Epidermal melanocyte (primary cell): ENCODE measurements at regions not wholly inside any gene's neighbourhood (a gene's known extent, or its start where the extent isn't known, plus 50 kb on each side); places are given as distances from the start of the nearest gene placed in this dataset.
"Not testable (repeated sequence)": the region's sequence is repeated elsewhere in the genome, so short reads cannot be mapped to it uniquely, and the experiment has no call there.

Experiments
- DNase-seq: peaks from one replicate; pipeline ENCODE4 v3.0.0; 2011; ENCODE audit warnings: low spot score; ENCODE audit not compliant: insufficient read length

DNA sequence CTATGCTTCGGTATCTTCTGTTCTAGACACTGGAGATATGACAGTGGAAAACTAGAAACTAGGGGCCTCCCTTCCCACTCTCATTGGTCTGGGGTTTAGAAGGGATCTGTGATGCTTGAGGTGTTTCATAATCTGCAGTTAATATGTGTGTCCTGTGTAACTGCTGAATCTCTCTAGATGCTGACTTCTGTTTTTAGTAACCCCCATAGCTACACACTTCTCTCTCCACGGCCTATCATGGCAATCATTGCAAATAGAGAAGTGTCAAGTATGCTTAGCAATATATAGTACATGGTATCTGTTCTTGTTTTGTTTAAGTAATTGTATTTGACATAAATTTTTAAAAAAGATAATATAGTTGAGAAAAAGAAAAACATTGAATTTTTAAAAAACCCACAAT lies 394.6 kb upstream of the MMS22L start:
- DNase-seq = no peak

DNA sequence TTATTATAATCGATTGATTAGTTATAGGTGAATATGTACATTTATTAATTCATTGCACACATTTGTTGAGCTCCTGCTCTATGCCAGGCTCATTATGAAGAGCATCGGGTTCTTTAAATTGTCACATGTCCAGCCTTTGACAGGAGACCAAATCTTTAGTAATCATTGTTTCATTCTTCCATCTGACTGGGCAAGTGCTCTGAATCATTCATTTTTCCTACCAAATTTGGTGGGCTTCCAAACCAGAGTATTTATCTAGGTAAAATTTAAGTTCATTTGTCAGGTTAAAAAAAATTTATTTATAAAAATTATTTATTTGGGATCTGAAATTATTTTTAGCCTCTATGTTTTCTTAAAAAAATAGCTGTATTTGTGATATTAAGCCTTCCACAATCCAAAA lies 404.9 kb upstream of the MMS22L start:
- DNase-seq = no peak

DNA sequence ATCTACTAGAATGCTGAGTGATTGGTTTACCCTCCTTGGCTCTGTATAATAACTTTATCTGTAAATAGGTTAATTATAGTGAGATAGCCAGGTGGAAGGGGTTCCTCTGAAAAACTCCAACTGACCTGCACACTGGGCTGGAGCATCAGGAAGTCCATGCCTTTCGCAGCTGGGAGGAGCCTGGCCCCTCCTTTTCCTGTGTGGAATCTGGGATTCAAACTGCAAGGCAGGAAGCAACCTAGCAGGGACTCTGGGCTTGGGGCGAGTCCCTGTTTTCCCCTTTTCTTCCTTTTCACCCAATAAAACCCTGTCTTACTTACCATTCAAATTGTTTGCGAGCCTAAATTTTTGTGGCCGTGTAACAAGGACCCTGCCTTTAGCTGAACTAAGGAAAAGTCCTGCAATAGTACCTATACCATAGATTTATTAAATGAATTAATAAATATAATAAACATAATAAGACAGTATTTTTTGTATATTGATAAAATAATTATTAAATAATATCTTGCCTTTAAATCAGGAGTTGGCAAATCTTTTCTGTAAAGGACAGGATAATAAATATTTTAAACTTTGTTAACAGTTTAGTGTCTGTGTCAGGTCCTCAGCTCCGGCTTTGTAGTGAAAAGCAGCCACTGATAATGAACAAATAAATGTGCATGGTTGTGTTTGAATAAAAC lies 406.2 kb upstream of the MMS22L start:
- no peak for DNase-seq

DNA sequence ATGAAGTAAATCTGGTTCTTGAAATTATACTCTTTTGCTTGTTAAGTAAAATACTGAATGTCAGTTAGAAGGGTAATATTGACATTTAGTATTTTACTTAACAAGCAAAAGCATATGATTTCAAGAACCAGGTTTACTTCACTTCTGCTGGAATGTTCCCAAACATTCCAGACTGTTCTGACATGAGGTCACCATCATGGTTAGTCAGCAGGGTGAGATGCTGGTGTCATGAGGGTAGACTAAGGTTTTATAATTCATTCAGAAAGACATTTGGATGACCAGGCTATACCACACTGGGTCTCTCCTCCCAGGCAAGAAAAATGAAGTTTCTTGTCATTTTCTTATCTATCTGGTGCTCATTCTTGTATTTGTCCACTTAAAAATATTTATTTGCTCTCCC lies 414.4 kb upstream of the MMS22L start:
- DNase-seq = no peak

DNA sequence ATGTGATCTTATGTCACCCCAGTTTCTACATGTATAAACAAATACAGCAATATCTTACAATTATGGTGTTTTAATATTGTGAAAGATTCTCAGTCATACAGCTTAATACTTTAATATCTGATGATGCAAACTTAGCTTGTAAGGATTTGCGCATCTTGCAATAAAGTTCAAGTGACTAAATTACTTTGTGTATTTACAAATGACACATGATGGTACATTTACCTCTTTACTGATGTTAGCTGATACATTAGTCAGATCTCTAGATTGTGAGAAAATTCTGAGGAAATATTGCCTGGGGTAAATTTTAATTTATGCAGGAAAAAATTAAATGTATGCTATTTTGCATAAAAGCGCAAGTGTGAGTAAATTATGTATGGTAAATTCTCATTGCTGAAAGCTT lies 418.8 kb upstream of the MMS22L start:
- DNase-seq = no peak

DNA sequence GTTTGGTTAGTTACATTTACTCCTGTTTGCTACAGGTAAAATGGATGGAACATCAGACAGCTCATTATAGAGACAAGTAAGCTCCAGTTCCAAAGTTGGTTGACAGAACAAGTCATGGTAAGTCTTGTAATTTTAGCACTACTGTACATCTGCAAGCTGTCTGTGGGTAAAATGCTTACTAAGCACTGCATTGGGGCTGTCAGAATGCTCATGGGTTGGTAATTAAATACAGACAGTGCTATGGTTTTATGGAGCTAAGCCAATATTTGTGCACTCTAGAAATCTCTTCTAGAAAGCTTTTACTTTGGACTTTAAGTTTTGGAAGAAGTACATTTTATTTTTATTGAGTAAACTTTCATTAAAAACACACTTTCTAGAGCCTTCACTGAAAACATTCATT lies 419.2 kb upstream of the MMS22L start:
- no peak for DNase-seq

DNA sequence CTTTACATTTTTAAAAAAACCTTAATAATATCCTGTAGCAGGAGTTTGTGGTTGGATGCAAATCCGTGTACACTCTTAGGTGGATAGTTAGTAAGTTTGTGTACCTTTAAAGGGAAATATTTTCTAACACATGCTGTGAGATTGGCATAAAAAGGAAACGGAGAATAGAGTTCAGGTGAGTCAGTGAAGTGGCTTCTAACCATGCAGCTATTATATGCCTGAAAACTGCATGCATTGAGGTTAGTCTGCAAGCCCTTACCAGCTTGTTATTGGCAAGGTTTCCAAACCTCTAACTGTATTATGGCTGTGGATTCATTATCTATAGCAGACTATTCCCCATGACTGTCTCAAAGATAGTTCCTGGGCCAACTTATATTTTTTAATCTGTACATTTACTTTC lies 420.6 kb upstream of the MMS22L start:
- no peak for DNase-seq

DNA sequence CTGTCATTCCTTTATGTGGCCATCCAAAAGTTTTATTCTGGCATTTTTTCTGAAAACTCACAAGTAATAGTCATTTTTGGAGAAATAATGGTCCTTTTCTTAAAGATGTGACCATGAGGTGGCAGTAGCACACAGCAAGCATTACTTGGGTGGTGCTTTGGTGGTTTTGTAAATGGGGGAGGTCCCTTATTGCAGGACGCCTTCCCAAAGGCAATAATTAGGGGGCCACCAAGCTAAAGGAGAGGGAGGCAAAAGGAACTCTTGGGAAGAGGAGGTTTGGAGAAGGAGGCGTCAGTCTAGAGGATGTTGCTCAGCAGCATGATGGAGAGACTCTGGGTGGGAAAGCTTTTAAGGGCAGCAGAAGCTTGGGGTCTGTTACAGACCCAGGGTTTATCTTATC lies 422.6 kb upstream of the MMS22L start:
- DNase-seq = no peak

DNA sequence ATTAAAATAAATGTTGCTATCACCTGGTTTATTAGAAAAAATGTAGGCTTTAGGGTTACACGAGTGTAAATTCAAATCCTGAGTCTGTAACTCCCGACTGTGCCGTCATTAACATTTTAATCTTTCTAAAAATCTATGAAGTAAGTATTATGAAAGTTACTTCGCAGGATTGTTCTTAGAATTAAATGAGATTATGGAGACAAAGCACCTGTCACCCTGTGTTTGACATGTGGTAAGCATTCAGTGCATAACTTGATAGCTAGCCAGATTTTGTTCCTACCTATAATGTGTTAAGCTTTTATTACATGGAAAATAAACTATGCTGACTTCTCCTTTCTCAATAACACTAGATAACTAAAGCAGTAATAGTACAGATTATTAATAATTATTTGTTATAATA lies 429.7 kb upstream of the MMS22L start:
- DNase-seq = no peak

DNA sequence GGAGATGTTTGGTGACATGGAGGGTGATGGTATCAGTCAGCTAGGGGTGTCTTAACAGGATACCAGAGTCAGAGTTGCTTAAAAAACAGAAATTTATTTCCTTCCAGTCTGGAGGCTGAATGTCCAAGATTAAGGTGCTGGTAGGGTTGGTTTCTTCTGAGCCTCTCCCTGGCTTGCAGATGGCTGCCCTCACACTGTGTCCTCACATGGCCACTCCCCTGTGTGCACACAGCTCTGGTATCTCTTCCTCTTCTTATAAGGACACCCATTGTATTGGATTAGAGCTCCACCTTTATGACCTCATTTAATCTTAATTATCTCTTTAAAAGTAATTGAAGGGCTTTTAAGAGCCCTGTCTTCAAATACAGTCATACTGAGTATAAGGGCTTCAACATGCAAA lies 431.8 kb upstream of the MMS22L start:
- no peak for DNase-seq

DNA sequence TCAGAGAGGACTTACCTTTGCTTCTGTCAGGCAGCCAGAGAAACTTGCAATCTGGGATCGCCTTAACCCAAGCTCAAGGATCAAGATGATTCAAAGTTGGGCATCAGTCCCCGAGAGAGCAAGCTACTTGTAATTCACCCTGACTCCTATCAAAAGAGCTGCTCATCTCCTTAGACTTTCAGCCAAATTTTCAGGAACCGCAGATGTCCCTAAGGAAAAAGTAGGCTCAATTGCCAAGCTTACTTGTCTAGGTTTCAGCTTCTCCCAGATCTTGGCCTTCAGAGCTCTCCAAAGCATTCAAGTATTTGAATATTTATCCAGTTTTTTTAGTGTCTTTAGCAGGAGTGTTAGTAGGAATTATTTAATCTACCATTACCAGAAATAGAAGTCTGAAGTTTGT lies 434.1 kb upstream of the MMS22L start:
- DNase-seq = no peak

DNA sequence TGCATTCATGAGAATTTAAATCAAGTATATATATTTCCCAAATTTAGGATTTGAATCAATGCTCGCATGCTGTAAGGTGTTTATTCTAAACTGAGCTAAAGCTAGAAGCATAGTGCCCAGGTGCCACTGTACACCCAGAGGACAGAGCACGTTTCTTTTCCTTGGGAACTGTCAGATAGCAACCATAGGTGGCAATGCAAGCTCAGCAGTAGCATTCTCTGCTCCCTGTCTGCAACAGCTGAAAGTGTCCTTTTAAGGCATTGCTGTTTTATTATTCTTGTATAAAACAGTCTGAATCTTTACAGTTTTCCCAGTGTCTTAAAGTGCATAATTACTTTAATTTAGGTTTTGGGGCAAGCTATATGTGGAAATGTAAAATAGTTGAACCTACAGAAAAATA lies 443.4 kb upstream of the MMS22L start:
- no peak for DNase-seq

DNA sequence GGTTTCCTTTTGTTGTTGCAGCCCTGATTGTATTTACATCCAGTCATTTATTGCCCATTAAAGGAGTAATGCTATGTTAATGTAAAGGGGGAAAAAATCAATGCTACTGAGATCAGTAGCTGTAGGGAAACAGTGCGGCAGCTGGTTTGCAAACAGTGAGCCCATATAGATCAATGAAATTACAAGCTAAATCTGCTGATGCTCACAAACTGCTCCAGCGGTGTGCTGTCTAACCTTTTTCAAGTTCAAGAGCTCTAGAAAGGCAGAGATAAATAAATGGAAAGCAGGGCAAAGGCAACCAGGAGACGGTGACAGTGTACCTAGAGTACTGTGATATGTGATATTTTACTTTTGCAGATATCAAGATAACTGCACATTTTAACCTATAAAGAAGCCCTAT lies 449.0 kb upstream of the MMS22L start:
- DNase-seq = no peak

DNA sequence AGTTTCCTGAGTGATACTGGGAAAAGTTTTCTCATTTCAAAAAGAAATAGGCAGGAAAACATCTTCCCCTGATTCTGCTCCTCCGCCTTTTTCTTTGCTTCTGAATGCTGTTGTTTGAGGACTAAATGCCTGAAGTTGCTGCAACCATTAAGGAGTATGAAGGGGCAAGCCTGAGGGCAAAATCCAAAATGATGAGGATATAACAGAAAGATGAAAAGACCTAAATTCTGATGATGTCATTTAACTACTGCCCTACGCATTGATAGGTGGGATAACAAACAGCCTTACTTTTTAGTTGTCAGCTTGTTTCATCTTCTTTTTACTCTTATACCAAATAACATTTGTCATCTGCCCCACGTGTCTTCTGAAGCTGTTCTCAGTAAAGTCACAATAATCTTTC lies 474.6 kb upstream of the MMS22L start:
- DNase-seq = no peak

DNA sequence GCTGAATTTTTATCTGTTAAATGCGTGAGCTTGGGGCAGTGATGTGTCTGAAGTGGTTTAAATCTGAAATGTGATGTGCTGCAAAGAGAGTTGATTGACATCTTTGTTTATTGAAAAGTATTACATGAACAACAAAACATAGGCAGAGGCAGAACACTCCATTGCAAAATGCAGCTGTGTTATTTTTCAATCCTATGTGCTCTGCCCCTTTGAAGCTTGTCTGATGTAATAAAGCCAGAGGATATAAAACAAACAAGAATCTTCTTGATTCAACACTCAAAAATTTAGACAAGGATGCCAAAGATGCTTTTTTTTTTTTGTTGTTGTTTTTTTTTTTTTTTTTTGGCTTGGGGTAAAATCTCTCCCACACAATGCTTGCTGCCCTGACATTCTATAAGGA lies 482.4 kb upstream of the MMS22L start:
- DNase-seq = no peak

DNA sequence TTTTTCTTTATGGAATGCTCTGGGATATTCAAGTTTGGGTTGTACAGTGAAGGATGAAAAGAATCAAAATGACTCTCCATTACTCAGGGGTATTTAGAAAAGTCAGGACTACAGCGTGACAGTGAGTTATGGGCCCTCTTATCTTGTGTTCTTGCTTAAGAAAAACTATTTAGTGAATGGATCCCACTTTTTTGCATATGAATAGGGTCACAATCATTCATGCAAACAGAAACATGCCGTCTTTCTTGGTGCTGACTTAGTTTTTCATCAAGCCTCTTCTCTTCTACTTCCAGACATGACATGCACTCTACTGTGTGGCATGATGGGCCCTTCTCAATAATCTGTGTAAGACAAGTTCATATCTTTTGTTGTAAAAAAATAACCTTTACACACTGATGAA lies 488.4 kb upstream of the MMS22L start:
- DNase-seq = no peak

DNA sequence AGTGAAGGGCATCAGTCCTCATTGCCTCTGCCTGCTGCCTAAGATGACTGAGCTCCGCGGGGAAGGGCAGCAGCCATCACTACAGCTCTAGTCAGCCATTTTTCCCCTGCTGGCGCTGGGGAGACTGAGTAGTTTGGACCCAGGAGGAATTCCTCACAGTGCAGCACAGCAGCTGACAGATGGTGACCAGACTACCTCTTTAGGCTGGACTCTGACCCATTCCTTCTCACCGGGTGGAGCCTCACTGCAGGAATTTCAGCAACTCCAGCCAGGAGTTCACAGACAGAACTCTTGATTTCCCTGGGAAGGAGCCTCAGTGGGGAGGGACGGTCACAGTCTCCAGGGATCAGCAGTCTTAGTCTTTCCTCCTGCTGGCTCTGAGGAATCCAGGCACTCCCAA lies 492.0 kb upstream of the MMS22L start:
- DNase-seq = no peak

DNA sequence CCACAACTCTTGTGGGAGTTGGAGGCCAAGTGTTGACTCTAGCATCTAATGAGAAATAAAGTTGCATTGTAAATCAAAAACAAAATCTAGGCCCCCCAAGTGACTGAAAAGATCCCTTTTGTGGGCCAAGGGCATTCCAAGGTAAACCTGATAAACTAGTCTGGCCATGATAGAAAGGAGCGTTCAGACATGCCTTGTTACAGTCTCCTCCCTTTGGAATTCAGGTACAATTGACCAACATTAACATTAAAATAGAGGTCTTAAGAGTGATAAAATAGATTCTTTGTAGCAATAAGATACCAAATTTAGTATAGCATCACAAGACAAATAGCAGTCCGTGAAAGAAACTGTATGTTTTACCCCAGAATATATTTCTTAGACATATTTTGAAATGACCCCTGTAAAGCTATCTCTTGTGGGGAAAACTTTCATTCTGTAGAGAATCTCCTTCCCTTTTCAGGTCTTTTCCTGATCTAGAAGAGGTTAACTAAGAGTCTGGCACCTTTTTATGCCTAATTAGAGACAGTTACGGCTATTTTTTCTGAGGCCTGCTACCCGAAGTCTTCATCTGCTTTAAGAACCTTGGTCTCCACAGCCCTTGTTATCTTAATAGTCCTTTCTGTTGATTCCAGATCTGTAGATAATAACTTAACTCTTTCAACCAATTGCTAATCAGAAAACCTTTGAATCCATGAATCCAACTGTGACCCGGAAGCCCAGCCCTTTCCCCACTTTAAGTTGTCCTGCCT lies 495.4 kb upstream of the MMS22L start:
- DNase-seq = no peak

DNA sequence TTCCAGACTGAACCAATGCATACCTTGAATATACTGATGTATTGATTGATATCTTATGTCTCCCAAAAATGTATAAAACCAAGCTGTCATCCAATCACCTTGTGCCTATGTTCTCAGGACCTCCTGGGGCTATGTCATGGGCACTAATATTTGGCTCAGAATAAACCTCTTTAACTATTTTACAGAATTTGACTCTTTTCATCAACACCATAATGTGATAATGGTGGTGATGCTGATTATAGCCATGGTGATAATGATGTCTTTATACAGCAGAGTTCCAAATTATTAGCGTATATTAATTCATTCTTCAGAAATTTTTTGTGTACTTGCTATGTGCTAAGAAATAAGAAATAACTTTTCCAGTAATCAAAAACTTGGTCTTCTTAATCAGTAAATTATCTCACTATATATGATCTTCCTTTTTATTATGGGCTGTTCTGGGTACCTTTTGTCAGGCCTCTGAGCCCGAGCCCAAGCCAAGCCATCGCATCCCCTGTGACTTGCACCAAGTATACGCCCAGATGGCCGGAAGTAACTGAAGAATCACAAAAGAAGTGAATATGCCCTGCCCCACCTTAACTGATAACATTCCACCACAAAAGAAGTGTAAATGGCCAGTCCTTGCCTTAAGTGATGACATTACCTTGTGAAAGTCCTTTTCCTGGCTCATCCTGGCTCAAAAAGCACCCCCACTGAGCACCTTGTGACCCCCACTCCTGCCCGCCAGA lies 496.2 kb upstream of the MMS22L start:
- DNase-seq = not testable (repeated sequence)

DNA sequence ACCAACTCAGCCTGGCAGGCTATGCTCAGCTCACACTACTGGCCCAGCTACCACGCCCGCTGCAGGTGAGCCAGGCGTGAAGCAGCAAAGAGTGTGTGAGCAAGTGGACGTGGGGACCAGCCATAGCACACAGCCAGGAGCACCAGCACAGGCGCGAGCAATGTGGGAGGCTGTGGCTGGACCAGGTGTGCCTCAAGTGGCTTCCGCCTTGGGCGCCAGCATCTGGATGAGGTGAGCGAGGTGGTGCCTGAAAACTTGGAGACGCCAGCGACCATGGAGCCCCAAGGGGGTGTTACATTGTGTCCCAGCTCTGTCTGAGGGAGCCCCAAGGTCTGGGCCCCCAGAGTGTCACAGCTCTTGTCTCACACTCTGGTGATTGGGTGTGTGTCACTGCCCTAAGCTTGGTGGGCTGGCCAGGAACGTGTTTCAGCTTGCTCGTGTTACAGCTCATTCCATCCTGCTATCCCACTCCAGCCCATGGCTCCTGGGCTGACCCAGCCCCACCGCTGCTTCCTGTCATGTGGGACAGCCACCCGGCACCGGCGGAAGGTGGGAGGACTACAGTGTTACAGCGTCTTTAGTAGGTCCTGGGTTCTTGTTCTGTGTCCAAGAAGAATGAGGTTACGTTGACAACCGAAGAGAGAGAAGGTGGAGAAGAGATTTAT lies 508.0 kb upstream of the MMS22L start:
- DNase-seq = no peak

DNA sequence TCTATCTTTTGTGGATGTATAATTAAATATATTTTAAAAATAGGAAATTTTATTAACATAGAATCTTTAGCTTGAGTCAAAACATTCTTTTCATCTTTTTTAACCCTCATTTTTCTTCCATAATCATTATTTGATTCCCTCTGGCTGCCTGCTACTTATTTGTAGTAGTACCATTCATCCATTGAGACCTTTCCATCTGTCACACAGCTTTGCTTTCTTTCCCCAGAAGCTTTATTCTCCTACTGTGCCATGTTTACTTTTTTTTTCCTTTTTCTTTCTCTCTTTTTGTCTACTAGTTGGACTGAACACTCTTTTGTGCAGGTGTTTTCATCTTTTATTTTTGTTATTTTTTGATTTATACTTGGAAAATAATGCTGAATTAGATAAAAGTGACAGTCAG lies 522.6 kb upstream of the MMS22L start:
- DNase-seq = no peak

DNA sequence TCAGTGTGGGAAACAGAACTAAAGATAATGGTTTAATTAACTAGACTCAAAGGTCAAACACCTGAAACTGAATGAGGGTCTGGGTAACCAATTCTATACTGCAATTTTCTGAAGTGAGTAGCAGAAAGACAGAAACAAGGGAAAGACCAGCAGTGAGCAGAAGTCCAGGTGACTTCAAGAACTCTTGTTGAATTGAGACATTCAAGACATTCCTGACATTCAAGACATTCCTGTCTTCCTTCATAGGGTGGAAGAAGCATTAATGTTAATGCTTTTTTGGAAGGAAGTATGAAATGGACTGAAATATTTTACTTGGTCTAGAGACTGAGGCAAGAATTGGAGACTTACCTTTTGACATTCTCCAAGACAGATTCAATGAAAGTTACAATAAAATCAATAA lies 529.9 kb upstream of the MMS22L start:
- DNase-seq = no peak
